ENCODE measurements at regions not wholly inside any gene's neighbourhood (a gene's known extent, or its start where the extent isn't known, plus 50 kb on each side); places are given as distances from the start of the nearest gene placed in this dataset.

- peak overlapping the region; percentile 33; the same call in 1 of the 2 replicates for H3K27ac ChIP-seq (ENCODE audit: low read length)
- H2AFZ ChIP-seq (ENCODE audit: low read length), result peak overlapping the region; percentile 88
- H3K36me3 ChIP-seq (replicated peaks; ENCODE audit: insufficient read depth, low read length), result no peaks in the 10 kb centered on the region
- H3K4me3 ChIP-seq (ENCODE audit: low read length), result peak overlapping the region; percentile 61
- DNase-seq, result peak; percentile 100
- peaks cover 4% of the 10 kb centered on the region; the same call in 1 of the 2 replicates for H3F3A ChIP-seq (ENCODE audit: insufficient read depth, low read length)
- no peak for TF ChIP-seq EZH2phosphoT487 (IDR thresholded peaks at IDR 0.05; ENCODE audit: low read length)
- no peak for TF ChIP-seq CTCF (IDR thresholded peaks at IDR 0.05; ENCODE audit: low read length)
- no peak for TF ChIP-seq EZH2 (optimal IDR thresholded peaks at IDR 0.05; ENCODE audit: low read depth, low read length)
- no peaks in the 10 kb centered on the region for H3K9me3 ChIP-seq (replicated peaks; ENCODE audit: insufficient read depth, low read length)
- no peaks in the 10 kb centered on the region for H4K20me1 ChIP-seq (ENCODE audit: insufficient read depth, low read length)
- H3K79me2 ChIP-seq (ENCODE audit: low read length), result no peaks in the 10 kb centered on the region
- H3K4me2 ChIP-seq (ENCODE audit: low read depth, low read length), result peak overlapping the region; percentile 86
- peaks cover 5% of the 10 kb centered on the region; the same call in 1 of the 2 replicates for H3K4me1 ChIP-seq (ENCODE audit: low read length)
- H3K9ac ChIP-seq (ENCODE audit: low read length), result peak overlapping the region; percentile 37; the same call in 1 of the 2 replicates
- H3K9me2 ChIP-seq (replicated peaks; ENCODE audit: insufficient read depth, low read length), result no peaks in the 10 kb centered on the region
- H3K27me3 ChIP-seq (replicated peaks; ENCODE audit: insufficient read depth, low read length), result no peaks in the 10 kb centered on the region
Observed at GRCh38 chr3:194769020-194769643, 83.4 kb downstream of the FAM43A start.

GRCh38 chr3:194772241-194773000 lies 86.7 kb downstream of the FAM43A start:
- H3K27me3 ChIP-seq (replicated peaks; ENCODE audit: insufficient read depth, low read length), result no peaks in the 10 kb centered on the region
- no peak overlapping the region for H2AFZ ChIP-seq (ENCODE audit: low read length)
- H3K4me2 ChIP-seq (ENCODE audit: low read depth, low read length), result no peak overlapping the region
- H3K9ac ChIP-seq (ENCODE audit: low read length), result no peak overlapping the region
- TF ChIP-seq EZH2phosphoT487 (IDR thresholded peaks at IDR 0.05; ENCODE audit: low read length) (no peak), EZH2 (optimal IDR thresholded peaks at IDR 0.05; ENCODE audit: low read depth, low read length) (no peak), CTCF (IDR thresholded peaks at IDR 0.05; ENCODE audit: low read length) (no peak)
- no peaks in the 10 kb centered on the region for H4K20me1 ChIP-seq (ENCODE audit: insufficient read depth, low read length)
- no peaks in the 10 kb centered on the region for H3K36me3 ChIP-seq (replicated peaks; ENCODE audit: insufficient read depth, low read length)
- no peaks in the 10 kb centered on the region for H3K9me2 ChIP-seq (replicated peaks; ENCODE audit: insufficient read depth, low read length)
- no peak overlapping the region for H3K4me3 ChIP-seq (ENCODE audit: low read length)
- H3K4me1 ChIP-seq (ENCODE audit: low read length), result peaks cover 5% of the 10 kb centered on the region; the same call in 1 of the 2 replicates
- H3F3A ChIP-seq (ENCODE audit: insufficient read depth, low read length), result peaks cover 4% of the 10 kb centered on the region; the same call in 1 of the 2 replicates
- H3K27ac ChIP-seq (ENCODE audit: low read length), result no peak overlapping the region
- no peaks in the 10 kb centered on the region for H3K79me2 ChIP-seq (ENCODE audit: low read length)
- H3K9me3 ChIP-seq (replicated peaks; ENCODE audit: insufficient read depth, low read length), result no peaks in the 10 kb centered on the region
- DNase-seq, result no peak

GRCh38 chr3:194773216-194773615 lies 87.5 kb downstream of the FAM43A start:
- Histone ChIP-seq H3K4me1 (ENCODE audit: low read length) (peaks cover 5% of the 10 kb centered on the region; the same call in 1 of the 2 replicates), H3F3A (ENCODE audit: insufficient read depth, low read length) (peaks cover 4% of the 10 kb centered on the region; the same call in 1 of the 2 replicates), H3K27ac (ENCODE audit: low read length) (no peak overlapping the region), H4K20me1 (ENCODE audit: insufficient read depth, low read length) (no peaks in the 10 kb centered on the region), H2AFZ (ENCODE audit: low read length) (no peak overlapping the region), H3K27me3 (replicated peaks; ENCODE audit: insufficient read depth, low read length) (no peaks in the 10 kb centered on the region), H3K4me2 (ENCODE audit: low read depth, low read length) (no peak overlapping the region), H3K4me3 (ENCODE audit: low read length) (no peak overlapping the region), H3K79me2 (ENCODE audit: low read length) (no peaks in the 10 kb centered on the region), H3K9ac (ENCODE audit: low read length) (no peak overlapping the region), H3K36me3 (replicated peaks; ENCODE audit: insufficient read depth, low read length) (no peaks in the 10 kb centered on the region), H3K9me3 (replicated peaks; ENCODE audit: insufficient read depth, low read length) (no peaks in the 10 kb centered on the region), H3K9me2 (replicated peaks; ENCODE audit: insufficient read depth, low read length) (no peaks in the 10 kb centered on the region)
- TF ChIP-seq EZH2 (optimal IDR thresholded peaks at IDR 0.05; ENCODE audit: low read depth, low read length), result no peak
- TF ChIP-seq EZH2phosphoT487 (IDR thresholded peaks at IDR 0.05; ENCODE audit: low read length), result no peak
- no peak for TF ChIP-seq CTCF (IDR thresholded peaks at IDR 0.05; ENCODE audit: low read length)
- DNase-seq, result no peak

Measured in MM.1S (cell line).